H1 (cell line): ENCODE measurements at regions not wholly inside any gene's neighbourhood (a gene's known extent, or its start where the extent isn't known, plus 50 kb on each side); places are given as distances from the start of the nearest gene placed in this dataset.

Experiments used
- CTCF ChIA-PET: fragments of 300-600 bp; sonication (Branson Sonifier 250); formaldehyde crosslinking; loops from one replicate; lab custom pipeline; 2021; ENCODE audit not compliant: partially characterized antibody; lab: Charles Lee
- POLR2A ChIA-PET: fragments of 300-600 bp; sonication (Branson Sonifier 250); formaldehyde crosslinking; loops from one replicate; lab custom pipeline; 2021; ENCODE audit warnings: inconsistent platforms; ENCODE audit not compliant: partially characterized antibody; lab: Charles Lee
- DNase-seq, 2 experiments: peaks; one replicate each; pipeline versions ENCODE4 v3.0.0 to v3.0.0-alpha.2; 2010 to 2022; ENCODE audit warnings: low spot score in 2 of 2, low read depth in 1 of 2, mixed read lengths in 1 of 2
- FAIRE-seq: peaks from 2 replicates; lab custom pipeline; 2011; peaks lifted over from hg19 to GRCh38; lab: Jason Lieb, UNC
- H2AFZ ChIP-seq: 2 replicates; pipeline ENCODE4 v1.8.1; 2012; ENCODE audit warnings: low read length, inconsistent platforms
- H2AK5ac ChIP-seq: 2 replicates; pipeline ENCODE4 v1.6.1; 2013; ENCODE audit warnings: low read depth, low read length
- H2BK120ac ChIP-seq: replicated peaks from 2 replicates; pipeline ENCODE3; 2013; ENCODE audit warnings: low read depth, low read length, inconsistent platforms
- H2BK12ac ChIP-seq: 2 replicates; pipeline ENCODE4 v1.6.1; 2013; ENCODE audit warnings: low read depth, low read length
- H2BK15ac ChIP-seq: 2 replicates; pipeline ENCODE4 v1.6.1; 2013; ENCODE audit warnings: low read length
- H2BK20ac ChIP-seq: 2 replicates; pipeline ENCODE4 v1.6.1; 2013; ENCODE audit warnings: low read length
- H2BK5ac ChIP-seq: 2 replicates; pipeline ENCODE4 v1.6.1; 2013; ENCODE audit warnings: low read depth, low read length
- H3K14ac ChIP-seq: 2 replicates; pipeline ENCODE4 v1.6.1; 2013; ENCODE audit warnings: inconsistent platforms; ENCODE audit not compliant: insufficient read length
- H3K18ac ChIP-seq: 2 replicates; pipeline ENCODE4 v1.6.1; 2013; ENCODE audit warnings: low read length; ENCODE audit errors: extremely low read depth
- H3K23ac ChIP-seq: 2 replicates; pipeline ENCODE4 v1.6.1; 2013; ENCODE audit warnings: inconsistent platforms; ENCODE audit not compliant: insufficient read length
- H3K23me2 ChIP-seq: 2 replicates; pipeline ENCODE4 v1.6.1; 2013; ENCODE audit warnings: low read depth, low read length
- H3K27ac ChIP-seq: 2 replicates; pipeline ENCODE4 v1.6.1; 2011; ENCODE audit warnings: low read depth, low read length, inconsistent platforms
- H3K27me3 ChIP-seq, 4 experiments: replicated peaks in 1 of 4; 1 replicate in 1 of 4; 2 replicates in 3 of 4; pipeline versions ENCODE4 v1.6.1 to v1.8.1; 2011 to 2013; ENCODE audit warnings: low read length in 3 of 4, mild to moderate bottlenecking in 3 of 4, inconsistent platforms in 2 of 4, mixed read lengths in 2 of 4, moderate library complexity in 1 of 4; ENCODE audit not compliant: control insufficient read depth in 3 of 4, insufficient read depth in 3 of 4; ENCODE audit errors: extremely low read depth in 1 of 4
- H3K36me3 ChIP-seq, 4 experiments: 2 replicates each; pipeline versions ENCODE4 v1.6.1 to v1.8.1; 2011 to 2013; ENCODE audit warnings: mild to moderate bottlenecking in 4 of 4, low read length in 3 of 4, moderate library complexity in 2 of 4, control low read depth in 1 of 4, inconsistent platforms in 1 of 4; ENCODE audit not compliant: insufficient read depth in 4 of 4, control insufficient read depth in 2 of 4
- H3K4ac ChIP-seq: replicated peaks from 2 replicates; pipeline ENCODE3; 2013; ENCODE audit warnings: low read length, low read depth, mixed read lengths, inconsistent platforms; ENCODE audit not compliant: insufficient read length
- H3K4me1 ChIP-seq, 4 experiments: replicated peaks in 1 of 4; 1 replicate in 1 of 4; 2 replicates in 3 of 4; pipeline versions ENCODE4 v1.6.1 to v1.8.1; 2011 to 2013; ENCODE audit warnings: low read length in 3 of 4, inconsistent platforms in 2 of 4, mixed read lengths in 1 of 4; ENCODE audit not compliant: insufficient read depth in 4 of 4, control insufficient read depth in 3 of 4
- H3K4me2 ChIP-seq, 2 experiments: 2 replicates each; pipeline versions ENCODE4 v1.6.1 to v1.8.1; 2011 to 2013; ENCODE audit warnings: low read depth in 2 of 2, low read length in 2 of 2, control low read depth in 1 of 2, inconsistent platforms in 1 of 2, mild to moderate bottlenecking in 1 of 2; ENCODE audit not compliant: insufficient read depth in 1 of 2
- H3K4me3 ChIP-seq, 4 experiments: fragments of 200-600, 300-600 bp in 1 of 4; sonication (generic), shearing (Covaris generic), sonication (Bioruptor Twin) in 1 of 4; 2 replicates each; pipeline versions ENCODE4 v1.5.1 to v1.8.1; 2011 to 2016; ENCODE audit warnings: low read length in 4 of 4, low read depth in 3 of 4, control low read depth in 2 of 4, inconsistent platforms in 2 of 4, mild to moderate bottlenecking in 2 of 4, mixed read lengths in 1 of 4, moderate library complexity in 1 of 4; ENCODE audit not compliant: insufficient read depth in 2 of 4; ENCODE audit errors: extremely low read depth in 1 of 4
- H3K56ac ChIP-seq: replicated peaks from 2 replicates; pipeline ENCODE3; 2013; ENCODE audit warnings: low read depth, mild to moderate bottlenecking, mixed read lengths, low read length, inconsistent platforms; ENCODE audit not compliant: insufficient read length
- H3K79me1 ChIP-seq: 2 replicates; pipeline ENCODE4 v1.6.1; 2013; ENCODE audit warnings: low read depth, low read length, control low read depth
- H3K79me2 ChIP-seq, 2 experiments: 2 replicates each; pipeline versions ENCODE4 v1.6.1 to v1.8.1; 2012 to 2013; ENCODE audit warnings: low read length in 2 of 2, mild to moderate bottlenecking in 2 of 2, inconsistent platforms in 1 of 2; ENCODE audit not compliant: insufficient read depth in 2 of 2, control insufficient read depth in 1 of 2
- H3K9ac ChIP-seq, 4 experiments: replicated peaks in 1 of 4; 1 replicate in 1 of 4; 2 replicates in 3 of 4; pipeline versions ENCODE4 v1.6.1 to v1.8.1; 2011 to 2013; ENCODE audit warnings: low read depth in 3 of 4, low read length in 3 of 4, control low read depth in 2 of 4, mild to moderate bottlenecking in 2 of 4, moderate library complexity in 2 of 4, inconsistent platforms in 1 of 4; ENCODE audit errors: extremely low read depth in 1 of 4
- H3K9me3 ChIP-seq, 2 experiments: 2 replicates each; pipeline versions ENCODE4 v1.6.1 to v1.8.1; 2012 to 2013; ENCODE audit warnings: mild to moderate bottlenecking in 2 of 2, moderate library complexity in 2 of 2, control low read depth in 1 of 2, inconsistent platforms in 1 of 2, low read depth in 1 of 2, low read length in 1 of 2, mixed read lengths in 1 of 2; ENCODE audit not compliant: insufficient read depth in 2 of 2
- H4K20me1 ChIP-seq, 2 experiments: replicated peaks in 1 of 2; 2 replicates each; pipeline versions ENCODE3 to v1.8.1; 2011 to 2013; ENCODE audit warnings: inconsistent platforms in 2 of 2, low read length in 2 of 2, mild to moderate bottlenecking in 1 of 2; ENCODE audit not compliant: insufficient read depth in 2 of 2, control insufficient read depth in 1 of 2
- H4K5ac ChIP-seq: 2 replicates; pipeline ENCODE4 v1.6.1; 2013; ENCODE audit warnings: low read length, low read depth, mixed read lengths, inconsistent platforms; ENCODE audit not compliant: insufficient read length
- H4K8ac ChIP-seq: 2 replicates; pipeline ENCODE4 v1.8.0; 2013; ENCODE audit warnings: mild to moderate bottlenecking, moderate library complexity, low read length, inconsistent platforms; ENCODE audit not compliant: insufficient read depth; ENCODE audit errors: extremely low read depth
- H4K91ac ChIP-seq: replicated peaks from 2 replicates; pipeline ENCODE3; 2013; ENCODE audit warnings: low read length, mixed read lengths, inconsistent platforms; ENCODE audit not compliant: insufficient read length
- ASH2L ChIP-seq: fragments of 200-600, 300-600 bp; sonication (generic); IDR thresholded peaks from one replicate; pipeline ENCODE4 v1.7.1; 2017; ENCODE audit warnings: low read length
- BCL11A ChIP-seq, 2 experiments: IDR thresholded peaks; one replicate each; pipeline ENCODE4 v1.6.1; 2011; ENCODE audit warnings: low read depth in 2 of 2, low read length in 2 of 2, mild to moderate bottlenecking in 2 of 2
- CBX8 ChIP-seq: fragments of 300-800, 300-1000 bp; sonication (generic); IDR thresholded peaks from 2 replicates; pipeline ENCODE4 v1.7.1; 2016; ENCODE audit warnings: low read depth, low read length, borderline replicate concordance
- CHD1 ChIP-seq: IDR thresholded peaks from 2 replicates; pipeline ENCODE4 v1.6.1; 2012; ENCODE audit warnings: low read depth, low read length, improper control_type of control experiment
- CREB1 ChIP-seq: IDR thresholded peaks from 2 replicates; pipeline ENCODE4 v1.6.1; 2012; ENCODE audit warnings: inconsistent platforms
- CTBP2 ChIP-seq: IDR thresholded peaks from 2 replicates; pipeline ENCODE4 v1.7.0; 2011; ENCODE audit warnings: borderline replicate concordance, mild to moderate bottlenecking, moderate library complexity, mixed read lengths, low read length; ENCODE audit not compliant: insufficient read depth, insufficient read length
- NRF1 ChIP-seq: IDR thresholded peaks from 2 replicates; pipeline ENCODE4 v1.6.1; 2011; ENCODE audit warnings: mild to moderate bottlenecking, low read depth, low read length, improper control_type of control experiment
- RFX5 ChIP-seq: IDR thresholded peaks from 2 replicates; pipeline ENCODE4 v1.6.1; 2011; ENCODE audit warnings: low read depth, low read length, improper control_type of control experiment, borderline replicate concordance
- RNF2 ChIP-seq: fragments of 200-900, 300-1000 bp; sonication (generic); IDR thresholded peaks from 2 replicates; pipeline ENCODE4 v1.7.1; 2016; ENCODE audit warnings: borderline replicate concordance, low read depth, mild to moderate bottlenecking, antibody characterized with exemption, low read length; ENCODE audit not compliant: poor library complexity, severe bottlenecking; ENCODE audit errors: missing control alignments
- TAF7 ChIP-seq: optimal IDR thresholded peaks from 2 replicates; pipeline ENCODE3; 2011; ENCODE audit warnings: low read depth, mild to moderate bottlenecking, inconsistent platforms, low read length, moderate library complexity, borderline replicate concordance
- TBP ChIP-seq: IDR thresholded peaks from 2 replicates; pipeline ENCODE4 v1.6.1; 2011; ENCODE audit warnings: low read depth, low read length, improper control_type of control experiment
- ZNF274 ChIP-seq: IDR thresholded peaks from 2 replicates; pipeline ENCODE4 v1.7.0; 2012; ENCODE audit warnings: low read length, borderline replicate concordance; ENCODE audit errors: extremely low read depth
- WGBS, 2 experiments: shearing (Covaris generic) in 1 of 2; methylation state at CpG; one replicate each; pipeline versions ENCODE4 v1.1.6 to v1.1.7; 2013 to 2015; ENCODE audit warnings: low lambda C conversion rate in 2 of 2, mixed read lengths in 2 of 2, inconsistent platforms in 1 of 2, low coverage in 1 of 2, missing lambda C conversion rate in 1 of 2; ENCODE audit not compliant: insufficient replicate concordance in 2 of 2, insufficient coverage in 1 of 2, insufficient read length in 1 of 2; ENCODE audit errors: extremely low coverage in 1 of 2, missing lambda C conversion rate in 1 of 2; 5-methylcytosine and 5-hydroxymethylcytosine counted together
- TF ChIP-seq, protein P1 (sequence below): IDR thresholded peaks from 2 replicates; pipeline ENCODE4 v1.6.1; 2011; ENCODE audit warnings: low read depth, mild to moderate bottlenecking, low read length; ENCODE audit not compliant: insufficient read depth

DNA sequence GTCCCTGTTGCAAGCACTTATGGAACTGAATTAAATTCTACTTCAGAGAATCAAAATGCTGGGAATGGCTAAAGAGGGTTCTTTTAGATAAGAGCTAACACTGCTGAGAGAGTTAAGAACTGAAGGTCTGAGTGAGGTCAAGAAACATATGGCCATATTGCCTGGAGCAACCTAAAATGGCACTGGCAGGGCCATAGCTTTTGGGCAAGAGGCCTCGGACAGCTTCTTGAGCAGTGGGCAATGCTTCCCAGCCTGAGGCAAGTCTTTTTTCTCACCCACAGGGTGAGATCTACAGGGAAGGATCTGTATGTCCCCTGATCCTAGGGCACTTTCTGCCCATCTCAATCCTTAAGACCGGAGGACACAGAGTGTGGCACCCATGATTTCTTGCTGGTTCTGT is 244.6 kb upstream of the NT5C1B start:
- CTCF ChIA-PET: interaction anchor here (0.7 to 4.2 kb wide), 4 partner anchors 10 to 234 kb away, joined by 3 to 16 read pairs (median 8); no protein-coding TSS in a partner anchor
- H2BK15ac ChIP-seq: no peak overlapping the region
- 85% methylated on average over 2 of the region's 2 CpGs; no CpG with 5 or more reads in 1 of the 2 experiments for WGBS, 2 experiments
- TF ChIP-seq ZNF274: no peak
- no peak for TF ChIP-seq CHD1
- no peak for TF ChIP-seq TBP
- no peak for TF ChIP-seq RNF2
- TF ChIP-seq CBX8: no peak
- TF ChIP-seq CTBP2: no peak
- no peak for TF ChIP-seq CREB1
- no peak for TF ChIP-seq TAF7
- no peak for TF ChIP-seq NRF1
- TF ChIP-seq, protein P1, sequence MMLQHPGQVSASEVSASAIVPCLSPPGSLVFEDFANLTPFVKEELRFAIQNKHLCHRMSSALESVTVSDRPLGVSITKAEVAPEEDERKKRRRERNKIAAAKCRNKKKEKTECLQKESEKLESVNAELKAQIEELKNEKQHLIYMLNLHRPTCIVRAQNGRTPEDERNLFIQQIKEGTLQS: no peak
- no peak for TF ChIP-seq BCL11A (IDR thresholded peaks at IDR 0.05; ENCODE audit: low read depth in 2 of 2, low read length in 2 of 2)
- no peak for TF ChIP-seq RFX5
- no peak for TF ChIP-seq ASH2L

More for the DNA sequence above, 244.6 kb upstream of the NT5C1B start:
- Histone ChIP-seq H3K4me2 (no peak overlapping the region), H2BK120ac (no peak overlapping the region), H2BK20ac (no peak overlapping the region), H4K5ac (no peak overlapping the region), H3K23ac (no peak overlapping the region), H2AK5ac (no peak overlapping the region), H3K27ac (no peak overlapping the region), H3K23me2 (no peaks in the 10 kb centered on the region), H3K36me3 (no peaks in the 10 kb centered on the region), H3K4ac (no peak overlapping the region), H4K8ac (no peak overlapping the region), H2BK12ac (no peak overlapping the region), H3K56ac (no peak overlapping the region), H4K20me1 (no peaks in the 10 kb centered on the region), H3K79me1 (no peaks in the 10 kb centered on the region), H3K79me2 (no peaks in the 10 kb centered on the region), H3K18ac (no peak overlapping the region), H3K4me1 (peaks cover 0 to 10% (median 5%) of the 10 kb centered on the region in 4 experiments; a peak in 4 of 7 replicates), H3K9ac (no peak overlapping the region), H3K4me3 (no peak overlapping the region), H2BK5ac (no peak overlapping the region), H3K27me3 (no peaks in the 10 kb centered on the region), H3K9me3 (no peaks in the 10 kb centered on the region), H4K91ac (no peak overlapping the region), H2AFZ (no peak overlapping the region), H3K14ac (no peak overlapping the region)
- POLR2A ChIA-PET: no interaction called here
- FAIRE-seq (no peak), DNase-seq (no peak)
